HepG2 (cell line): ENCODE measurements at regions not wholly inside any gene's neighbourhood (a gene's known extent, or its start where the extent isn't known, plus 50 kb on each side); places are given as distances from the start of the nearest gene placed in this dataset.

ENCODE experiments used
- ATAC-seq: fragments of 200-7000 bp; cut with Tn5 transposase; 3 replicates; pipeline ENCODE4 v1.9.1; 2020; ENCODE audit warnings: mild to moderate bottlenecking, moderate library complexity
- BruUV-seq: library from RNA; stranded (reverse); fragments of 400-500 nt; replicated peaks from 2 replicates; lab custom pipeline; 2021; lab: Mats Ljungman, UMichigan
- CTCF ChIA-PET: fragments of 300-600 bp; formaldehyde crosslinking; extraction: SDS; loops from one replicate; lab custom pipeline; 2021; ENCODE audit warnings: low total read pairs, inconsistent platforms, low intra/inter-chr PET ratio; lab: Yijun Ruan, JAX
- POLR2A ChIA-PET: fragments of 350-600 bp; sonication (Branson Sonifier 250); formaldehyde crosslinking; loops from one replicate; lab custom pipeline; 2020; ENCODE audit warnings: antibody characterized with exemption, inconsistent platforms; lab: Yijun Ruan, JAX
- DNase-seq: peaks from one replicate; pipeline ENCODE4 v3.0.0-alpha.2; 2015; ENCODE audit warnings: low spot score
- FAIRE-seq: peaks from 3 replicates; lab custom pipeline; 2011; peaks lifted over from hg19 to GRCh38; lab: Jason Lieb, UNC
- H2AFZ ChIP-seq: one replicate; pipeline ENCODE4 v1.6.1; 2011; ENCODE audit warnings: low read length, inconsistent platforms
- H3K27ac ChIP-seq: fragments of 300-600 bp; 3 replicates; pipeline ENCODE4 v1.8.0; 2011; ENCODE audit warnings: mixed run types, mild to moderate bottlenecking, mixed read lengths, low read length, inconsistent platforms; ENCODE audit not compliant: insufficient read depth; ENCODE audit errors: extremely low read length
- H3K27me3 ChIP-seq, 2 experiments: fragments of 200-600 bp in 1 of 2; 2 replicates in 1 of 2; 3 replicates in 1 of 2; pipeline versions ENCODE4 v1.6.0 to v1.8.0; 2011; ENCODE audit warnings: low read length in 2 of 2, mild to moderate bottlenecking in 2 of 2, moderate library complexity in 2 of 2, inconsistent platforms in 1 of 2; ENCODE audit not compliant: insufficient read depth in 2 of 2, control insufficient read depth in 1 of 2
- H3K36me3 ChIP-seq, 2 experiments: fragments of 200-600 bp in 1 of 2; replicated peaks in 1 of 2; 2 replicates in 1 of 2; 3 replicates in 1 of 2; pipeline versions ENCODE4 v1.5.1 to v1.8.0; 2011; ENCODE audit warnings: low read length in 2 of 2, inconsistent platforms in 1 of 2; ENCODE audit not compliant: insufficient read depth in 2 of 2, control insufficient read depth in 1 of 2
- H3K4me1 ChIP-seq: 2 replicates; pipeline ENCODE4 v1.5.1; 2012; ENCODE audit warnings: low read length, inconsistent platforms; ENCODE audit not compliant: insufficient read depth
- H3K4me2 ChIP-seq: 2 replicates; pipeline ENCODE4 v1.6.0; 2011; ENCODE audit warnings: low read depth, low read length, inconsistent platforms
- H3K4me3 ChIP-seq, 3 experiments: fragments of 200-600 bp in 1 of 3; sonication (generic), shearing (Covaris generic) in 1 of 3; replicated peaks in 1 of 3; 2 replicates each; pipeline ENCODE4 v1.5.1; 2011 to 2016; ENCODE audit warnings: low read length in 3 of 3, inconsistent platforms in 2 of 3, low read depth in 2 of 3, mild to moderate bottlenecking in 2 of 3, control low read depth in 1 of 3, mixed read lengths in 1 of 3; ENCODE audit not compliant: insufficient read depth in 1 of 3
- H3K79me2 ChIP-seq: one replicate; pipeline ENCODE4 v1.6.1; 2011; ENCODE audit warnings: low read length, inconsistent platforms; ENCODE audit not compliant: insufficient read depth
- H3K9ac ChIP-seq: 2 replicates; pipeline ENCODE4 v1.6.0; 2011; ENCODE audit warnings: mild to moderate bottlenecking, low read depth, low read length, inconsistent platforms; ENCODE audit not compliant: insufficient read depth
- H3K9me3 ChIP-seq: 2 replicates; pipeline ENCODE4 v1.5.1; 2012; ENCODE audit warnings: mild to moderate bottlenecking, low read length
- H4K20me1 ChIP-seq: 2 replicates; pipeline ENCODE4 v1.6.0; 2011; ENCODE audit warnings: inconsistent platforms, mild to moderate bottlenecking, low read length, moderate library complexity; ENCODE audit not compliant: insufficient read depth
- AHR ChIP-seq: IDR thresholded peaks from 2 replicates; pipeline ENCODE4 v1.6.1; 2018; ENCODE audit warnings: missing genetic modification reagents, missing compliant biosample characterization
- FOSL2 ChIP-seq: sonication (generic); formaldehyde crosslinking; IDR thresholded peaks from 2 replicates; pipeline ENCODE4 v1.4.0; 2020; ENCODE audit warnings: missing genetic modification reagents
- FOXP1 ChIP-seq, 2 experiments: fragments of 450-650 bp in 1 of 2; IDR thresholded peaks; 2 replicates each; pipeline ENCODE4 v1.6.1; 2017 to 2018; ENCODE audit warnings: antibody characterized with exemption in 1 of 2
- KAT2B ChIP-seq: fragments of 150-350 bp; IDR thresholded peaks from 2 replicates; pipeline ENCODE4 v1.6.1; 2014; ENCODE audit warnings: low read depth, low read length, borderline replicate concordance
- KLF13 ChIP-seq: sonication (generic); formaldehyde crosslinking; IDR thresholded peaks from 2 replicates; pipeline ENCODE4 v1.4.0; 2020; ENCODE audit warnings: mild to moderate bottlenecking, missing genetic modification reagents
- KLF15 ChIP-seq: sonication (generic); formaldehyde crosslinking; IDR thresholded peaks from 2 replicates; pipeline ENCODE4 v1.8.1; 2023; ENCODE audit warnings: borderline replicate concordance, mild to moderate bottlenecking, inconsistent platforms, missing genetic modification reagents, mixed read lengths
- MEF2D ChIP-seq: sonication (generic); formaldehyde crosslinking; IDR thresholded peaks from 2 replicates; pipeline ENCODE4 v1.5.1; 2020; ENCODE audit warnings: mild to moderate bottlenecking, missing genetic modification reagents
- NPAS2 ChIP-seq: sonication (generic); formaldehyde crosslinking; IDR thresholded peaks from 2 replicates; pipeline ENCODE4 v1.8.0; 2022; ENCODE audit warnings: mild to moderate bottlenecking, missing genetic modification reagents, borderline replicate concordance
- TP53 ChIP-seq: sonication (generic); formaldehyde crosslinking; conservative IDR thresholded peaks from 2 replicates; pipeline ENCODE4 v1.4.0; 2020; ENCODE audit warnings: missing genetic modification reagents
- TRIM24 ChIP-seq: sonication (generic); formaldehyde crosslinking; IDR thresholded peaks from 2 replicates; pipeline ENCODE4 v1.8.0; 2022; ENCODE audit warnings: mild to moderate bottlenecking, missing genetic modification reagents
- ZNF468 ChIP-seq: sonication (generic); formaldehyde crosslinking; IDR thresholded peaks from 2 replicates; pipeline ENCODE4 v1.8.0; 2022; ENCODE audit warnings: mild to moderate bottlenecking, moderate library complexity, missing genetic modification reagents
- ZNF547 ChIP-seq: sonication (generic); formaldehyde crosslinking; IDR thresholded peaks from 2 replicates; pipeline ENCODE4 v1.5.1; 2020; ENCODE audit warnings: mild to moderate bottlenecking, missing genetic modification reagents
- ZNF605 ChIP-seq: sonication (generic); formaldehyde crosslinking; IDR thresholded peaks from 2 replicates; pipeline ENCODE4 v1.8.0; 2022; ENCODE audit warnings: mild to moderate bottlenecking, missing genetic modification reagents
- ZNF615 ChIP-seq: sonication (generic); formaldehyde crosslinking; IDR thresholded peaks from 2 replicates; pipeline ENCODE4 v1.5.0; 2020; ENCODE audit warnings: mild to moderate bottlenecking, missing genetic modification reagents, borderline replicate concordance
- ZNF724P ChIP-seq: sonication (generic); formaldehyde crosslinking; IDR thresholded peaks from 2 replicates; pipeline ENCODE4 v1.8.0; 2022; ENCODE audit warnings: missing genetic modification reagents, borderline replicate concordance
- ZNF841 ChIP-seq: sonication (generic); formaldehyde crosslinking; IDR thresholded peaks from 2 replicates; pipeline ENCODE4 v1.8.1; 2023; ENCODE audit warnings: missing genetic modification reagents, borderline replicate concordance
- ZSCAN25 ChIP-seq: sonication (generic); formaldehyde crosslinking; IDR thresholded peaks from 2 replicates; pipeline ENCODE4 v1.8.0; 2022; ENCODE audit warnings: mild to moderate bottlenecking, missing genetic modification reagents
- WGBS: methylation state at CpG from one replicate; pipeline ENCODE4 v1.1.6; 2017; ENCODE audit warnings: low lambda C conversion rate; 5-methylcytosine and 5-hydroxymethylcytosine counted together
- in situ Hi-C: cut with HindIII; loops from 2 replicates; pipeline ENCODE4 v1.10.0; 2017; ENCODE audit warnings: low pct_unique_long_range_greater_than_20kb; ENCODE audit not compliant: extremely low pct_ligation_motif_present
- intact Hi-C: fragments of 100-400 bp; cut with micrococcal nuclease; formaldehyde crosslinking; loops from one replicate; pipeline ENCODE4 v1.10.0; 2022; ENCODE audit not compliant: unreplicated experiment
- TF ChIP-seq, protein P1 (sequence below): sonication (generic); formaldehyde crosslinking; IDR thresholded peaks from 2 replicates; pipeline ENCODE4 v1.8.0; 2022; ENCODE audit warnings: mild to moderate bottlenecking, missing genetic modification reagents
- TF ChIP-seq, protein P2 (sequence below): sonication (generic); formaldehyde crosslinking; IDR thresholded peaks from 2 replicates; pipeline ENCODE4 v1.4.0; 2020; ENCODE audit warnings: mild to moderate bottlenecking, missing genetic modification reagents

DNA sequence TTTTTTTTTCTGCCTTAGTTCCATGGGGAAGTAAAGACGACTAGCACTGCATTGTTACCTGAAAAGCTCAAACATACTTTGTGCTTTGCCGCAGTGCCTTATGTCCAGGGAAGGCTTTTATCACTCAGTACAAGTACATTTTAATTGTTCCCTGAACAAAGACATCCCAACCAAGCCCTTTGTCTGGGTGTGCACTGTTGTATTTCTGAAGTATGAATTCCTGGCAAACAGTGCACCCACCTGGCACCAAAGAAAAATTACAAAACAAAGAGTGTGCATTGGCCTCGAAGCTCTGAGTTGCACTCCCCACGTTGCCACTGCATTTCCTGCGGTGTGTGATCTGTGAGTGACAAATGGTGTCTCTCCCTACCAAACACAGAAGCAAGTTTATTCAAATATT lies 858.5 kb upstream of the PIK3C3 start:
- no peaks in the 10 kb centered on the region for H3K36me3 ChIP-seq
- FAIRE-seq = no peak
- no peak overlapping the region for H3K4me2 ChIP-seq
- BruUV-seq = no TSS peak
- no peaks in the 10 kb centered on the region for H3K79me2 ChIP-seq
- H3K27me3 ChIP-seq = no peaks in the 10 kb centered on the region
- in situ Hi-C loops = no loop called here
- no peak for TF ChIP-seq ZNF615 (CRISPR knock-in tag)
- TF ChIP-seq KLF13 = no peak
- no peak for TF ChIP-seq AHR (CRISPR knock-in tag)
- no peak for TF ChIP-seq KLF15
- TF ChIP-seq FOXP1 (IDR thresholded peaks at IDR 0.05) = no peak
- TF ChIP-seq FOXP1 (CRISPR knock-in tag; IDR thresholded peaks at IDR 0.05) = no peak
- TF ChIP-seq ZNF547 (CRISPR knock-in tag) = no peak
- TF ChIP-seq ZNF841 (CRISPR knock-in tag) = no peak
- TF ChIP-seq TRIM24 = no peak
- no peak for TF ChIP-seq ZNF724P (CRISPR knock-in tag)
- TF ChIP-seq FOSL2 = no peak
- no peak for TF ChIP-seq TP53
- no peak for TF ChIP-seq KAT2B
- no peak for TF ChIP-seq ZNF605
- no peak for TF ChIP-seq NPAS2 (CRISPR knock-in tag)
- TF ChIP-seq ZNF468 = no peak
- TF ChIP-seq, protein P1, sequence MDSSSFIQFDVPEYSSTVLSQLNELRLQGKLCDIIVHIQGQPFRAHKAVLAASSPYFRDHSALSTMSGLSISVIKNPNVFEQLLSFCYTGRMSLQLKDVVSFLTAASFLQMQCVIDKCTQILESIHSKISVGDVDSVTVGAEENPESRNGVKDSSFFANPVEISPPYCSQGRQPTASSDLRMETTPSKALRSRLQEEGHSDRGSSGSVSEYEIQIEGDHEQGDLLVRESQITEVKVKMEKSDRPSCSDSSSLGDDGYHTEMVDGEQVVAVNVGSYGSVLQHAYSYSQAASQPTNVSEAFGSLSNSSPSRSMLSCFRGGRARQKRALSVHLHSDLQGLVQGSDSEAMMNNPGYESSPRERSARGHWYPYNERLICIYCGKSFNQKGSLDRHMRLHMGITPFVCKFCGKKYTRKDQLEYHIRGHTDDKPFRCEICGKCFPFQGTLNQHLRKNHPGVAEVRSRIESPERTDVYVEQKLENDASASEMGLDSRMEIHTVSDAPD (CRISPR knock-in tag) = no peak
- TF ChIP-seq MEF2D = no peak
- TF ChIP-seq, protein P2, sequence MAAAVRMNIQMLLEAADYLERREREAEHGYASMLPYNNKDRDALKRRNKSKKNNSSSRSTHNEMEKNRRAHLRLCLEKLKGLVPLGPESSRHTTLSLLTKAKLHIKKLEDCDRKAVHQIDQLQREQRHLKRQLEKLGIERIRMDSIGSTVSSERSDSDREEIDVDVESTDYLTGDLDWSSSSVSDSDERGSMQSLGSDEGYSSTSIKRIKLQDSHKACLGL = no peak
- TF ChIP-seq ZSCAN25 (CRISPR knock-in tag) = no peak
- TF ChIP-seq, all 625 proteins: peak for 0
- DNase-seq (no peak), ATAC-seq (no peak)
- Histone ChIP-seq H3K4me1 (no peaks in the 10 kb centered on the region), H3K9ac (no peak overlapping the region), H4K20me1 (no peaks in the 10 kb centered on the region), H3K9me3 (peaks cover 15% of the 10 kb centered on the region), H3K27ac (no peak overlapping the region), H2AFZ (no peak overlapping the region), H3K4me3 (no peak overlapping the region)
- intact Hi-C loops = no loop called here
- CTCF ChIA-PET = no interaction called here
- POLR2A ChIA-PET = no interaction called here
- 8% methylated on average over 5 of the region's 5 CpGs for WGBS
